ENCODE measurements at regions not wholly inside any gene's neighbourhood (a gene's known extent, or its start where the extent isn't known, plus 50 kb on each side); places are given as distances from the start of the nearest gene placed in this dataset.

DNA sequence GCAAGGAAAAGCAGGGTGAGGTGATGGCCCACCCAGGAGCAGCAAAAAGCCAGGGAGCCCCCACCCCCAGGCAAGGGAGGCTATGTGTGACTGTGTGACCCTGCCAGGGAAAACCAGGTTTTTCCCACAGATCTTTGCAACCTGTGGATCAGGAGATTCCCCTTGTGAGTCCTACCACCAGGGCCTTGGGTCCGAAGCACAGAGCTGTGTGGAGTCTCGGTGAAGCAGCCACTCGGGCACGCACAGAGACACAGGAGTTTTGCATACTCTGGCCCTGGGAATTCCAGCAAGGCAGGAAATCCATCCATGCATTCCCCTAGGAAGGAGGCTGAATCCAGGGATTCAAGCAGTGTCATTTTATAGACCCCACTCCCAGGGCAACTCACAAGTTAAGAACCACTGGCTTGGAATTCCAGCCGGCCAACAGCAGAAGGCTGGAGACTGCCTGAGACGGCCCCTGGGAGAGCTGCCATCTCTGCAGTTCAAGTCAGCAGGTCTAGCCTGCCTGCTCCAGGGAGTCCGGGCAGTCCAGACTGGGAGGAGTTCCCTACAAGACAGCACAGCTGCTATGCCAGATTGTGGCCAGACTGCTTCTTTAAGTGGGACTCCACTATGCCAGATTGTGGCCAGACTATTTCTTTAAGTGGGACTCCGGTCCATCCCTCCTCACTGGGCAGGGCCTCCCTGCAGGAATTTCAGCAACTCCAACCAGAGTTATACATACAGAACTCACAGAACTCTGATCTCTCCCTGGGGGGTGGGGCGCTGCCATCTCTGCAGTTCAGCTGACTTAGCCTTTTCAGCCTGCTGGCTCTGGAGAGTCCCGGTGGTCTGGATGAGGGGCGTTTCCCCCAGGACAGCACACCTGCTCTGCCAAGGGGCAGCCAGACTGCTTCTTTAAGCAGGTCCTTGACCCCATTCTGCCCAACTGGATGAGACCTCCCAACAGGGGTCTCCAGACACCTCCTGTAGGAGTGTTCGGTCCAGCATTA is 85.1 kb upstream of the ADAD1 start:
- DNase-seq (ENCODE audit: extremely low read depth, low read depth) = no peak
- TF ChIP-seq, protein P1, sequence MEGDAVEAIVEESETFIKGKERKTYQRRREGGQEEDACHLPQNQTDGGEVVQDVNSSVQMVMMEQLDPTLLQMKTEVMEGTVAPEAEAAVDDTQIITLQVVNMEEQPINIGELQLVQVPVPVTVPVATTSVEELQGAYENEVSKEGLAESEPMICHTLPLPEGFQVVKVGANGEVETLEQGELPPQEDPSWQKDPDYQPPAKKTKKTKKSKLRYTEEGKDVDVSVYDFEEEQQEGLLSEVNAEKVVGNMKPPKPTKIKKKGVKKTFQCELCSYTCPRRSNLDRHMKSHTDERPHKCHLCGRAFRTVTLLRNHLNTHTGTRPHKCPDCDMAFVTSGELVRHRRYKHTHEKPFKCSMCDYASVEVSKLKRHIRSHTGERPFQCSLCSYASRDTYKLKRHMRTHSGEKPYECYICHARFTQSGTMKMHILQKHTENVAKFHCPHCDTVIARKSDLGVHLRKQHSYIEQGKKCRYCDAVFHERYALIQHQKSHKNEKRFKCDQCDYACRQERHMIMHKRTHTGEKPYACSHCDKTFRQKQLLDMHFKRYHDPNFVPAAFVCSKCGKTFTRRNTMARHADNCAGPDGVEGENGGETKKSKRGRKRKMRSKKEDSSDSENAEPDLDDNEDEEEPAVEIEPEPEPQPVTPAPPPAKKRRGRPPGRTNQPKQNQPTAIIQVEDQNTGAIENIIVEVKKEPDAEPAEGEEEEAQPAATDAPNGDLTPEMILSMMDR (IDR thresholded peaks at IDR 0.05; ENCODE audit: low read depth, low read length) = no peak

DNA sequence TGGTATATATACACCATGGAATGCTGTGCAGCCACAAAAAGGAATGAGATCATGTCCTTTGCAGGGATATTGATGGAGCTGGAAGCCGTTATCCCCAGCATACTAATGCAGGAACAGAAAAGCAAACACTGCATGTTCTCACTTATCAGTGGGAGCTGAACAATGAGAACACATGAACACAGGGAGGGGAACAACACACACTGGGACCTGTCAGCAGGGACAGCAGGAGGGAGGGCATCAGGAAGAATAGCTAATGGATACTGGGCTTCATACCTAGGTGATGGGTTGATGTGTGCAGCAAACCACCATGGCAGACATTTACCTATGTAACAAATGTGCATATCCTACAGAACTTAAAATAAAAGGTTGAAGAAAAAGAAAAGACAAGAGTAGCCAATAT is 81.1 kb upstream of the ADAD1 start:
- no peak for DNase-seq (ENCODE audit: extremely low read depth, low read depth)
- TF ChIP-seq, protein P1 (IDR thresholded peaks at IDR 0.05; ENCODE audit: low read depth, low read length) = no peak

DNA sequence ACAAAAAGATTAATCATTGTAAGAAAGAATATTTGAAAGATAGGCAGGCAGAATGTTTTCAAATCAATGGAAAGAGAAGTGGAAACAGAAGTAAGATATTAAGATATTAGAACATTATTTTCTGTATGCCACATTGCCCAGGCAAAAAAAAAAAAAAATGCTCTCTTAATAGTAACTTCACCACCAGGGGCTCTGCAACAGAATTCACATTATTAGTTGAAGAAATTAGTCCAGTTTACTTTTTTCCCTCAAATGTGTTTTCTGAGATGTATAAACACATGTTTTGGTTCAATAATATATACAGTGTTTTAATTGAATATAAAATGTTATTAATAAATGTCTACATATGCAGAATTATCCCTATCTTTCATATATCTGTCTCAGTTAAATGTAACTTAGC is 78.0 kb upstream of the ADAD1 start:
- DNase-seq (ENCODE audit: extremely low read depth, low read depth) = no peak
- TF ChIP-seq, protein P1 (IDR thresholded peaks at IDR 0.05; ENCODE audit: low read depth, low read length) = peak; percentile 6; the same call in 1 of the 2 replicates

DNA sequence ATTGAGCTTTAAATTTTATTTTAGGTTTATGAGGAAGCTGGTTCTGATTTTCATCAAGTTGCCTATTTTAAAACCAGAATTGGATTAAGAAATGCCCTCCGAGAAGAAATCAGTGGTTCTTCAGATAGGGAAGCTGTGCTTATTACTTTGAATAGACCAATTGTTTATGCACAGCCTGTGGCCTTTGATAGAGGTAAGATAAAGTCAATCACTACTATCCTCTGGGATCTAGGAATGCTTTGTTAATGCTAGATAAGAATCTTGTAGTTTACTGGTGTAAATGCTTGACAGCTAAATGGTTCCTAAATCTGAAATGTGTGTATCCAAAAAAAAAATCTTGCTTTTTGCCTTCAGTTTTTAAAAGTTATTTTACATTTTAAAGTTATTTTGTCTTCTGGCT is 73.0 kb upstream of the ADAD1 start:
- TF ChIP-seq, protein P1 (IDR thresholded peaks at IDR 0.05; ENCODE audit: low read depth, low read length) = no peak
- DNase-seq (ENCODE audit: extremely low read depth, low read depth) = no peak

DNA sequence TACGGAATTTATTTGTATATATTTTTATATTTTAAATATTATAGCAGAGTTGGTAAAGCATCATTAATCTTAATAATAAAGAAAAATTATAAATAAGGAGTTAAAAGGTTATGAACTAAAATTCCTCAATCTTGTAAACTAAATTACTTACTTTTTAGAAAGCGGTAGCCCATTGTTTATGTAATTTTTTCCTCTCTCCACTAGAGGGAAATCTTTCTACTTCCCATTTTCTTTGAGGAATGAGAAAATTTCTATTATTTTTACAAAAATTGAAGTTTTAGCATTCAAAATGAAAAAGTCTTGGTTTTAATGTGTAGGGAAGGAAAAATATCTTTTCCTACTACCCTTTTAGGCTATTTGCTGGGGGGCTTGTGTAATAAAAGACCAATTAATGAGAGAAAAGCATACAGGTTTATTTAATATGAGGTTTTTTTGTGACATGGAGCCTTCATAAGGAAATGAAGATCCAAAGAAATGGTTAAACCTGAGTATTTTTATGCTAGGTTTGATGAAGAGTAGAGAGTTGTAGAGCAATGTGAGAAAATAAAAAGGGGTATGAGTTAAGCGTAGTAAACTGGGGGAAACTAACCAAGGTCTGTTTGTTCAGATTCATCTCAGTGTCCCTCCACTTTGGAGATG is 68.7 kb upstream of the ADAD1 start:
- TF ChIP-seq, protein P1 (IDR thresholded peaks at IDR 0.05; ENCODE audit: low read depth, low read length) = peak; percentile 42
- DNase-seq (ENCODE audit: extremely low read depth, low read depth) = no peak

DNA sequence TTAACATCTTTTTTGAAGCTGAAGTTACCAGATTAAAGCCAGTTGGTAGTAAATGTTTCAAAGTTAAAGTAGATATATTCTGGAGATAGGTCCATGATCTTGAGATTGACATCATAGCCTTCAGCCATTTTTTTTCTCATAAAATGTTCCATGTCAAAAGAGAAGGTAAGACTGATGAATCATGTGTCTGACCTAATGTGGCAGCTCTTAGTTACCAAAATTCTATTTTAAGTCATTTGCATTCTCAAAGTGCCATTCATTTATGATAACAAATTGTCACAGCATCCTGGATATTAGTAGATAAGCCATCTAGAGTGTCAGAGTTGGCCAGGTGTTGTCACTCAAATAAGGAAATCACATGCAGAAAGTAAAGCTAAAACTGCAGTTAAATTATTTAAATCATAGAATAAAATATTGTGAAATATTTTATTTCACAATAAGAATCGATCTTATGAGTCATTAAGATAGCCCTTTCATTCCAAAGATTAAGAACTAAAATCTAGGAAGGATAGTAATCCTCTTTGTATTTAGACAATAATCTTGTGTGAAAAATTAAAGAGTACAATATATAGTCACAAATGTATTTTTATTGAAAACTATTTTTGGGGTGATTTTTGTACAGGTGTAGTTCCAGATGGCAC is 65.7 kb upstream of the ADAD1 start:
- DNase-seq (ENCODE audit: extremely low read depth, low read depth) = no peak
- TF ChIP-seq, protein P1 (IDR thresholded peaks at IDR 0.05; ENCODE audit: low read depth, low read length) = no peak

Data from AG09319 (cell line).